ENCODE measurements at regions not wholly inside any gene's neighbourhood (a gene's known extent, or its start where the extent isn't known, plus 50 kb on each side); places are given as distances from the start of the nearest gene placed in this dataset.

GRCh38 chr2:118738106-118738505 is 109.3 kb downstream of the EN1 start:
- no peak for DNase-seq

- no peak for DNase-seq
Observed at GRCh38 chr2:118737684-118738083, 109.8 kb downstream of the EN1 start.

GRCh38 chr2:118732432-118732831 is 115.0 kb downstream of the EN1 start:
- no peak for DNase-seq

GRCh38 chr2:118731413-118731812 is 116.0 kb downstream of the EN1 start:
- no peak for DNase-seq

GRCh38 chr2:118730405-118730804 is 117.0 kb downstream of the EN1 start:
- DNase-seq: no peak

GRCh38 chr2:118729760-118730159 is 117.7 kb downstream of the EN1 start:
- DNase-seq: no peak

- no peak for DNase-seq
Observed at GRCh38 chr2:118728984-118729383, 118.5 kb downstream of the EN1 start.

GRCh38 chr2:118726821-118727220 is 120.6 kb downstream of the EN1 start:
- DNase-seq: no peak

- DNase-seq: no peak
Observed at GRCh38 chr2:118723394-118723793, 124.1 kb downstream of the EN1 start.

GRCh38 chr2:118722976-118723375 is 124.5 kb downstream of the EN1 start:
- no peak for DNase-seq

- no peak for DNase-seq
Observed at GRCh38 chr2:118721817-118722551, 125.5 kb downstream of the EN1 start.

- no peak for DNase-seq
Observed at GRCh38 chr2:118720866-118721265, 126.6 kb downstream of the EN1 start.

GRCh38 chr2:118718921-118719320 is 128.5 kb downstream of the EN1 start:
- no peak for DNase-seq

- DNase-seq: no peak
Observed at GRCh38 chr2:118716102-118716501, 131.3 kb downstream of the EN1 start.

- no peak for DNase-seq
Observed at GRCh38 chr2:118714118-118714517, 133.3 kb downstream of the EN1 start.

- DNase-seq: no peak
Observed at GRCh38 chr2:118711603-118712002, 135.8 kb downstream of the EN1 start.

GRCh38 chr2:118710481-118710880 is 137.0 kb downstream of the EN1 start:
- DNase-seq: no peak

- DNase-seq: no peak
Observed at GRCh38 chr2:118709786-118710185, 137.7 kb downstream of the EN1 start.

- no peak for DNase-seq
Observed at GRCh38 chr2:118706844-118707243, 140.6 kb downstream of the EN1 start.

- DNase-seq: no peak
Observed at GRCh38 chr2:118706371-118706770, 141.1 kb downstream of the EN1 start.

GRCh38 chr2:118705032-118705431 is 142.4 kb downstream of the EN1 start:
- DNase-seq: no peak

- no peak for DNase-seq
Observed at GRCh38 chr2:118699447-118700175, 147.8 kb downstream of the EN1 start.

GRCh38 chr2:118698564-118698963 is 148.9 kb downstream of the EN1 start:
- DNase-seq: no peak

GRCh38 chr2:118697781-118698180 is 149.7 kb downstream of the EN1 start:
- no peak for DNase-seq
